ENCODE measurements at regions not wholly inside any gene's neighbourhood (a gene's known extent, or its start where the extent isn't known, plus 50 kb on each side); places are given as distances from the start of the nearest gene placed in this dataset.

- TF ChIP-seq CTCF (IDR thresholded peaks at IDR 0.05; ENCODE audit: poor library complexity) (peak; percentile 94), EZH2 (IDR thresholded peaks at IDR 0.05; ENCODE audit: borderline replicate concordance) (no peak), EZH2phosphoT487 (IDR thresholded peaks at IDR 0.05; ENCODE audit: low read depth, severe bottlenecking, unreplicated experiment) (no peak)
Measured at GRCh38 chr16:8173111-8173644, 417.1 kb downstream of the TMEM114 start.
